ENCODE measurements at regions not wholly inside any gene's neighbourhood (a gene's known extent, or its start where the extent isn't known, plus 50 kb on each side); places are given as distances from the start of the nearest gene placed in this dataset.

DNA sequence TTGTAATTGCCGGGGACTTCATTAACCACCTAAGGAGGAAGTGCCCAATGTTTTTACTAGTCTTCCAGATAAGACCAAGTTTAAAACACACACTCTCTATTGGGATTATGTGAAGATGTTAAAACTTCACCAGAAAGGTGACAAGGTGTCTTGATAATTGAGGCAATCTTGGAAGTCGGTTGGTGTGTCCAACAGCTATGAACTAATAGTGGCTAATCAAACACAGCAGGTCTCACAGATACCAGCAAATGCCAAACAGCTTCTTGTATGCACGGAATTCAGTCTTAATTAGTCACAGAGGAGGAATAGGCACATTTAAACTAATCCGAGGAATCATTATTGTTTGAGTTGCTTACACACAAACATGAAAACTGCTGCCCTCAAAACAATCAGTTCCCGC, 214.5 kb downstream of the SEC61B start:
- TF ChIP-seq CTCF (IDR thresholded peaks at IDR 0.05; ENCODE audit: low read depth, low read length): no peak
- Histone ChIP-seq H3K36me3 (no peaks in the 10 kb centered on the region), H3K9me3 (no peaks in the 10 kb centered on the region; the same call in 1 of the 2 replicates), H3K4me3 (ENCODE audit: low read depth, low read length) (no peak overlapping the region), H3K4me1 (peaks cover 42% of the 10 kb centered on the region), H3K27me3 (no peaks in the 10 kb centered on the region)
- no peak for DNase-seq

DNA sequence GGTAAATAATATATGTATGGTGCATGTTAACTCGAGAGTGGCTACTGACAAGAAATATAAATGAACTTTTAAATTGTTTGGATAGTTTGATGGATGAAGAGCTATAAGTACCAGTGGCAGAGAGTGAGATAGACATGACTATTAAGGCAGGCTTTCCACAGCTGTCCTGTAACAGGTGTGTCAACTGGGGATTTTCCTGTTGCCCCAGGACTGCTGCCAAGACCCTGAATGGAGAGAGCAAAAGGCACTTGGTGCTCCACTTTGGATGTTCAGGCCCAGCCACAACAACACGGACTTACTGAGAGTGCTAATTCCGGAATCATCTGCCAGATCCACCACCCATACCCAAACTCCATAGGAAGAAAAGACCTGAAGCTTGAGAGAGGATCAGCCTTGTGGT, 215.1 kb downstream of the SEC61B start:
- Histone ChIP-seq H3K9me3 (no peaks in the 10 kb centered on the region; the same call in 1 of the 2 replicates), H3K36me3 (no peaks in the 10 kb centered on the region), H3K27me3 (no peaks in the 10 kb centered on the region), H3K4me1 (peaks cover 37% of the 10 kb centered on the region), H3K4me3 (ENCODE audit: low read depth, low read length) (no peak overlapping the region)
- no peak for TF ChIP-seq CTCF (IDR thresholded peaks at IDR 0.05; ENCODE audit: low read depth, low read length)
- no peak for DNase-seq

DNA sequence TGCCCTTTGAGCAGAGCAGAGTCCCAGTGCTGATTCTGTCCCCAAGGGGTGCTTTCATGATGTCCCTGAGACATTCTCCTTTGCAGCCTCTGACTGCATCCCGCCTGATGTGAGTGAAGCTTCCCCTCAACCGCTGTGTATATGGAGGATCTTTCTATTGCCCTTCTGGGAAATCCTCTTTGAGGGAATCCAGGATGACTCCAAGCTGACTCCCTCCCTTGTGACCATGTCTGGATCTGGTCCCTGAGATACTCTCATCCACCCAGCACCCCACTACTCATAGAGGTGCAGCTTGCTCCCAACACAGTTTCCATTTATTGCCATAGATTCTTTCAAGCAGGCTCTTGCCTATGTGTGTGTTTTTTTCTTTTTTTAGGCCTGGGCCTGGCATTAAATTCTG, 216.5 kb downstream of the SEC61B start:
- Histone ChIP-seq H3K27me3 (no peaks in the 10 kb centered on the region), H3K9me3 (no peaks in the 10 kb centered on the region; the same call in 1 of the 2 replicates), H3K4me1 (peaks cover 25% of the 10 kb centered on the region), H3K36me3 (no peaks in the 10 kb centered on the region), H3K4me3 (ENCODE audit: low read depth, low read length) (no peak overlapping the region)
- TF ChIP-seq CTCF (IDR thresholded peaks at IDR 0.05; ENCODE audit: low read depth, low read length): no peak
- no peak for DNase-seq

DNA sequence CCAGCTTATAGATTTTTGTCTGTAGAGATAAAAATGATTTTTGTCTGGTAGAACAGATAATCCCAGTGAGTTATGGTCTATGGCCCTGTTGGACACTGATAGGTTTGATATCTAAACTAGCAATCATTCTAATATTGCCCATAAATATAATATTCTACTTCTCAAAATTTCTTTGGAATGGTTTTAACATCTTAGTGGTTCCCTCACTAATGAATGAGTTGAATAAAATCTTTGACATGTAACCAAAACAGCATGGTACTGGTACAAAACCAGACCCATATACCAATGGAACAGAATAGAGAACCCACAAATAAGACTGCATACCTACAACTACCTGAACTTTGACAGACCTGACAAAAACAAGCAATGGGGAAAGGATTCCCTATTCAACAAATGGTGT, 219.7 kb downstream of the SEC61B start:
- Histone ChIP-seq H3K36me3 (no peaks in the 10 kb centered on the region), H3K4me3 (ENCODE audit: low read depth, low read length) (no peak overlapping the region), H3K9me3 (no peaks in the 10 kb centered on the region; the same call in 1 of the 2 replicates), H3K4me1 (peaks cover 14% of the 10 kb centered on the region), H3K27me3 (no peaks in the 10 kb centered on the region)
- TF ChIP-seq CTCF (IDR thresholded peaks at IDR 0.05; ENCODE audit: low read depth, low read length): no peak
- no peak for DNase-seq

- no peak for DNase-seq
- Histone ChIP-seq H3K36me3 (no peaks in the 10 kb centered on the region), H3K9me3 (no peaks in the 10 kb centered on the region), H3K27me3 (no peaks in the 10 kb centered on the region), H3K4me3 (ENCODE audit: low read depth, low read length) (no peak overlapping the region), H3K4me1 (peaks cover 12% of the 10 kb centered on the region)
- TF ChIP-seq CTCF (IDR thresholded peaks at IDR 0.05; ENCODE audit: low read depth, low read length): no peak
Observed at GRCh38 chr9:99445371-99445891, 223.3 kb downstream of the SEC61B start.

DNA sequence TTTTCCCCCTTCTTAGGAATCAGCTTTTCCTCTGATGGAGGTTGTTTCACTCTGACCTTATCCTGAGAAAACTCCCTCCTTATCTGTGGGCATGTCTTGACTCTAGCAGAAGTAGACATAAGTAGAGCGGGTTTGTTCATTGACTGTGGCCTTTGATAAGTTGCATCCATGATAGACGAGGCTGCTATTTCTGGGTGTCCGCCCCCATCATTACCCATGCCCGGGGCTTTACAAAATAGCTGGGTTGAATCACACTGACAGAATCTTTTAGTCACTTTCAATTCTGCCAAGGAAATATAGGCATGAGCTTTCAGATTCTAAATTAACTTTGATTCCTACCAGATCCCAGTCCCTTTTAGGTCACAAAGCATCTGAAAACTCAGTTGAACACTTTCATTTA, 223.8 kb downstream of the SEC61B start:
- H3K36me3 ChIP-seq: no peaks in the 10 kb centered on the region
- peaks cover 9% of the 10 kb centered on the region for H3K4me1 ChIP-seq
- no peak for TF ChIP-seq CTCF (IDR thresholded peaks at IDR 0.05; ENCODE audit: low read depth, low read length)
- no peak for DNase-seq
- H3K9me3 ChIP-seq: no peaks in the 10 kb centered on the region
- no peak overlapping the region for H3K4me3 ChIP-seq (ENCODE audit: low read depth, low read length)
- H3K27me3 ChIP-seq: no peaks in the 10 kb centered on the region

Data from BE2C (cell line).